ENCODE measurements at regions not wholly inside any gene's neighbourhood (a gene's known extent, or its start where the extent isn't known, plus 50 kb on each side); places are given as distances from the start of the nearest gene placed in this dataset.
"Not testable (repeated sequence)": the region's sequence is repeated elsewhere in the genome, so short reads cannot be mapped to it uniquely, and the experiment has no call there.

DNA sequence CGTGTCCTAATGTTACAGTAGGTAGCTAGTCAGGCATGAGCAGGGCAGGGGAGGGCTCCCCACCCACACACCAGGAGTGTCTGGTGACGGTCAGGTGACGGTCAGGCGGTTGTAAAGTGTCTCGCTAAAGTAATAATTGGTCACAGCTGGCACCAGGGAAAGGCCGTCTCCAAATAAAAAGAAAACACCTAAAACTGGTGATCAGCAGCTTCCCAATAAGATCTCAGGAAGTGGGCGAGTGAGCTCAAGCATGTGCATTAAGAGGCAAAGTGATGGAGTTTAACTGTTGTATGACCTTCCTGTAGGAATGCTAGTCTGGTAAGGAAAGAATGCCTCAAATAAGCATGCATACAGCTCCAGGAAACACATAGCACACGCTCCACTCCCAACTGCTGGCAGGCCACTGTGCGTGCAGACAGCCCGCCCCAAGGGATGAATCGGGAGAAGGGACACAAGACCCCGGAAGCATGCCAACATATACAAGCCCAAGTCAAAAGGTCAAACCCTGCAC, 177.1 kb downstream of the RNF144A start:
- DNase-seq (ENCODE audit: low read depth) = no peak

DNA sequence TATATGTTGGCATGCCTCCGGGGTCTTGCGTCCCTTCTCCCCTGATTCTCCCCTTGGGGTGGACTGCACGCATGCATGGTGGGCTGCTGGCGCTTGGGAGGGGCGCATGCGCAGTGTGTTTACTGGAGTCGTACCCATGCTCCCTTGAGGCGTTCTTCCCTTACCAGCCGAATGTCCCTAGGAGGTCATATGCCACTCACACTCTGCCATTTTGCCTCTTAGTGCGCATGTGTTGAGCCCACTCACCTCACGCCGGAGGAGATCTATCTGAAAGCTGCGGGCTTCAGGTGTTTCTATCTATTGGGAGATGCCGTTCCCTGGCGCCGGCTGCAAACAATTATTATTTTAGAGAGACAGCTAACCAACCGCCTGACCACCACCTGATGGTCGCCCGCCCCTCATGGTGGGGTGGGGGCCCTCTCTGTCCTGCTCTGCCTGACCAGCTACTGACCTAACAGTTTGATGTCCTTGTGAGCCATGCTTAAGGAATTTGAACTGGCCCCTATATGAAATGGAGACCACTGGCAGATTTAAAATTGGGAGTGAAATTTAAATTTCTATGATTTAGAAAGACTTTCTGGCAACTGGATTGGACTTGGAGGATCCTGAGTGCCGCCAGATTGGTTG, 179.6 kb downstream of the RNF144A start:
- DNase-seq (ENCODE audit: low read depth) = no peak

DNA sequence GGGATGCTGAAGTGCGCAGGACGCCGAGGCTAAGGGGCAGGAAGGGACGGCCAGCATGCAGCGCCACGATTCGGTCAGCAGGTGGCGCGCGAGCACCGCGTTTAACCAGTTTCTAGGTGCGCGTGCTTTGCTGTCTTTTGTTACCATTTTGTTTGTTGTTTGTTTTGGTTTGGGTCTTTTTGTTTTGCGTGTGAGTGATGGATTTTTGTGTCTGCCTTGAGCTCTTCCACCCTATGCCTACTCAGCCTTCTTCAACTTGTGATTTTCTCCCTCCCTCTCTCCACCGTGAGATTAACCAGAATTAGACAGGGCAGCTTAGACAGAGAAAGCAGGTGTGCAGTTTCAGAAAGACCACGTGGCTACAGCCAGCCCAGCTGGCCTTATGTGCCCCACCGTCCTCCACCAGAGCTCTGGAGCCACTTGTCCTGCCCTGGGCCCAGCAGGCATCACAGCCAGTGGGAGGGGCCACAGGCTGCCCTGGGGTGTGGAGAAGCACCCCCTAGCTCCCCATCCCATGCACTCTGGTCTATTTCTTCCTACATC, 180.2 kb downstream of the RNF144A start:
- peak; percentile 24 for DNase-seq (ENCODE audit: low read depth)

DNA sequence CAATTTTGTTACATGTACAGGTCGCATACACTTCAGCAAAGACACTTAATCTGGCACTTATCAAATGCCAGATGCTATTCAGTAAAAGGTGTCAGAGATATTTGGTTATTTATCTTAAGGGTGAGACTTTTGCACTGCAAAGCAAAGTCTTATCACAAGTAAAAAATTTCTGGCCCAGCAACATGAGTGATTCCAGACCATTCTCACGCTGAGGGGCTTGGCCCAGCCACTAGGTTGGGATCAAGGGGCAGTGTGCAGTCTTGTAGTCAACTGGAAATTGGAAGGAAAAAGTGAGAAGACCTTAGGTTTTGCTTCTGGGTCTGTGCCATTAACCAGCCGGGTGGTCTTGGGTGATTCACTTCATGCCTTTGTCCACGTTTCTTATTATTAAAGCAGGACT, 181.6 kb downstream of the RNF144A start:
- DNase-seq (ENCODE audit: low read depth) = no peak

DNA sequence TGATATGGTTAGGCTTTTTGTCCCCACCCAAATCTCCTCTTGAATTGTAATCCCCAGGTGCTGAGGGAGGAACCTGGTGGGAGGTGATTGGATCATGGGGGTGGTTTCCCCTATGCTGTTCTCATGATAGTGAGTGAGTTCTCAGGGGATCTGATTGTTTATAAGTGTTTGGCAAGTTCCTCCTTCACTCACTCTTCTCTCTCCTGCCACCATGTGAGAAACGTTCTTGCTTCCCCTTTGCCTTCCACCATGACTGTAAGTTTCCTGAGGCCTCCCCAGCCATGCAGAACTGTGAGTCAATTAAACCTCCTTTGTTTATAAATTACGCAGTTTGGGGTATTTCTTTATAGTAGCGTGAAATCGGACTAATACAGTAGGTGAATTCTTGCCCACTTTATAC, 182.5 kb downstream of the RNF144A start:
- DNase-seq (ENCODE audit: low read depth) = not testable (repeated sequence)

DNA sequence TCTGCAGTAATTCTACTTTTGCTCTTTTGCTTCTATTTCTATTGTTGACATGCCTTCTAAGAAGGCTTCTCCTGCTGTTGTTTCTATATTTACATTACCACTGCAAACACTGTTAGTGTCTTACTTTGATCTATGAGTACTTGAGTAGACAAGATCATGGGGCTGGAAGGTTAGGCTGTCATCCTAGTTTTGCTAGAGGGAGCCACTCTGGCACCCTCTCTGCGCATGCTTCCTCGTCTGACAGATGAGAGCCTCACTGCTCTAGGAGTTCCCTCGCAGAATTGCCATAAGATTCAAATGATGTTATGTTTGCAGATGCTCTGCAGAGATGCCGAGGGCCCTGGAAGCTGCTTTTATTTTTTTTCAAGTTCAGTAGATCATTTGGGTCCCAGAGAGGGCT, 185.6 kb downstream of the RNF144A start:
- no peak for DNase-seq (ENCODE audit: low read depth)

DNA sequence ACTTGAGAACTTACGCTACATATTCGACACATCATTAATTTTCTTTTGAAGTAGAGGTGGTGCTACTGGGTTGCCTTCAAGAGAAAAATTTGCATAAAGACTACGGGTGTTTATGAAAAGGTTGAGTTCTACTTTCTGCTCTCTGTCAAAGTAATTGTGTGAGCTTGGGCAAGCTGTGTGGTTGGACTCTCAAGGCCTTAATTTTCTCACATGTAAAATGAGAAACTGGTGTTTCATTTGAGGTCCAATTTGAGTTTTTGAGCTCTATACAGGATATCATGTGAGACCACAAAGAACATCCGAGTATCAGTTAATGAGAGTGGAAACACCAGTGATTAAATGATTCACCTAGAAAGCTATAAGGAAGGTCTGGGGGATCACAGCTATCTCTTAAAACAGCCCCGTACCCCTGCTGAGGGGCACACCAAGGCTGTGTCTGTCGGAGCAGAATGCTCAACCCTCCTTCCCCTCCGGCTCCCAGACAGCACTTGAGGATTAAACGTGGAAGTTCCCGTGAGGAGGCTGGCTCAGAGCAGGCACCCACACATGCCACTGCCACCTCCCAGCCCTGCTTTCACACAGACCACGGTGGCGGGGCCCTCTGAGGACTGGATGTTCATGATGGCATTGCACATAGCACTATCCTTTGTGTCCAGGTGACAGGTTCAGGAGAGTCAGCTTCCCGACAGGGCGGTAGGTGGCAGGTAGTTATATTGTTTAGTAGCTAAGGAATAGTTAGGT, 191.8 kb downstream of the RNF144A start:
- DNase-seq (ENCODE audit: low read depth) = no peak

DNA sequence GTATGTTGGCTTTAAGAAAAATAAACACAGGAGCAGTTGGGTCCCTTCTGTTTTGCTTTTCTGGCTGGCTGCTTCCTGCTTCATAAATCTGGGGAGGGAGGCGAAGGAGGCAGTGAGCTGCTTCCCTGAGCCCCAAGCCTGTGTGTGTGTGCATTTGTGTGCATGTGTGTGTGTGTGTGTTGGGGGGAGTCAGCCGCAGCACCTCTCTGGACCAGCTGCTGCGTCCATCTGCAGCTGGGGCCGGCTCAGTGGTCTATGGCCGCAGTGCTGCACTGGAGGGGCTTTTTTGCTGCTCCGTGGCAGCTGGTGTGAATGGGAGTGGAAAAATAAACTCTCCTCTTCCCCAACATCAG, 192.3 kb downstream of the RNF144A start:
- no peak for DNase-seq (ENCODE audit: low read depth)

DNA sequence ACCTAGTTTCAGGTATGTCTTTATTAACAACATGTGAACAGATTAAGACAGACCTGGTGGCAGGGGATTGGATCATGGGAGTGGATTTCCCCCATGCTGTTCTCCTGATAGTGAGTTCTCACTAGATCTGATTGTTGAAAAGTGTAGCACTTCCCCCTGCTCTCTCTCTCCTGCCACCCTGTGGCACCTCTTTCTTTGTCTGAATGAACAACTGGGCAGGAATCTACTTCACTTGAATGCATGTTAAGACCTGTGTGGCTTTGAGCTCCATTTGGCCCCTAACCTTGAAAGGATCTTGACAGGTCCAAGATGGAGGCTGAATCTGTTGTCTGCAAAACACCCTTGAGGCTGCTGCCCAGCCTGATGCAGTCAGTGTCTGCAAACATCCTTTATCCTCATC, 194.4 kb downstream of the RNF144A start:
- DNase-seq (ENCODE audit: low read depth) = no peak

DNA sequence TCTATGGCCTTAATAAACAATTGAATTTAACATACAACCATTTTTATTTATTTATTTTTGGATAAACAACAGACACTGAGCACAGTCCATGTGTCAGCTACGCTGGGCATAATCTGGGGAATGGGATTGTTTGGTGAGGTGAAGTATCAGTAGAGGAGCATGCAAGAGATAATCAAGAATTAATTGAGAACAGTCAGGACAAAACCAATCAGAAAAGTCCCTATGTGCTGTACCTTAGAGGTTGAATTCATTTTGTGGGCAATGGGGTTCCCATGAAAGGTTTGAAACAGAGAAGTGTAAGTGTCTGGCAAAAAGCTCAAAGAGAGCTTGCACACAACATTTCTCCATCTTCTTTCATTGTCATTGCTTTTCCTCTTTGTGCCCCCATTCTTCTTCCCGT, 198.2 kb downstream of the RNF144A start:
- DNase-seq (ENCODE audit: low read depth) = no peak

DNA sequence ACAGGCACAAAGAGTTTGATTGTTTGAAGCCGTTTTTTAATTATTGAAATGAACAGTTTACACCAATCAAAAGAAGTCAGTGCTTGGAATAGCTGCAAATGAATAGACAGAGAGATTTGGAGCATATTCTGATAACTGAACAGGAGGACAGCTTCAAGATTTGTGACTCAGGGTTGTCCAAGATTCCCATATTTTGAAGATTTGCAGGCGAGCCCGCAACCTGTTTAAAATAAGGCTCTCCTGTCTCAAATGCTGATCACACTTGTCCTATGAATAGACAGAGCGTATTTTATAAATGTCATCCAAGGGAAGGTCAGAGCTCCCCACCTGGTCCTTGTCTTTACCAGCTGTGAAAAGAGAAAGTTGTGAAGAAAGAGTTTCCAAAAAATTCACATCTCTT, 198.7 kb downstream of the RNF144A start:
- DNase-seq (ENCODE audit: low read depth) = no peak

DNA sequence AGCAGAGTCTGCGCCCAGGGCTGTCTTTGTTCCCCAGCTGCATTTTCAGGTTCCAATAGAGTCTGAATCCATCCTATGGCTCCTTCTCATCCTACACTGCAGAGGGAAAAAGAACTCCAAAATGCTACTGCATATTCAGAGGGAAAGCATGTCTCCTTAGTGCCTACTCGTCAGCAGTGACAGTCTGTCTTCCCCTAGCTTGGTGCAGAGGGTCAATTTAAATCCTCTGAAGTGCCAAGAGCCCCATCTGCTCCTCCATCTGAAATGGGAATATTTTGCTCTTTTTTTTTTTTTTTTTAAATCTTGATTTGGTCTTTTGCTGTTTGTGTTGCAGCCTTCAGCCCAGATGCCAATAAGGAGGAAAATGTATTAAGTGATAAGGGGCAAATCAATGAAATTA, 199.3 kb downstream of the RNF144A start:
- DNase-seq (ENCODE audit: low read depth) = no peak

DNA sequence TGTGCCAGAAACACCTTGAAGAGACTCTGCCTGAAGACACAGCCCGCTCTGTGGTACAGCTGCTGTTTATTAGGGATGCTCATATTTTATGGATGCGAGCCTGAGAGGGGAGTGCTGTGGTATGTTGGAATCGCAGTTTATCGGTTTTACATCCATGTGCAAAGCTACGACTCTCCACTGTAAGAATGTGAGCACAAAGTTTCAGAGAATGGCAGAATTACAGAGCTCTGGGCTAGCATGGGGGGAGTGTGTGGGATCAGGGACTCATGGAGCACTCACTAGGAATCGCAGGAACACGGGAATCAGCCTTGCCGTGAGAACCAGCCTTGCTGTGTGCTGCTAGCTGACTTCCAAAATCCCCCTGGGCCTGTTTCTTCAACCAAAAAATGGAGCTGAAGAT, 199.9 kb downstream of the RNF144A start:
- DNase-seq (ENCODE audit: low read depth) = no peak

DNA sequence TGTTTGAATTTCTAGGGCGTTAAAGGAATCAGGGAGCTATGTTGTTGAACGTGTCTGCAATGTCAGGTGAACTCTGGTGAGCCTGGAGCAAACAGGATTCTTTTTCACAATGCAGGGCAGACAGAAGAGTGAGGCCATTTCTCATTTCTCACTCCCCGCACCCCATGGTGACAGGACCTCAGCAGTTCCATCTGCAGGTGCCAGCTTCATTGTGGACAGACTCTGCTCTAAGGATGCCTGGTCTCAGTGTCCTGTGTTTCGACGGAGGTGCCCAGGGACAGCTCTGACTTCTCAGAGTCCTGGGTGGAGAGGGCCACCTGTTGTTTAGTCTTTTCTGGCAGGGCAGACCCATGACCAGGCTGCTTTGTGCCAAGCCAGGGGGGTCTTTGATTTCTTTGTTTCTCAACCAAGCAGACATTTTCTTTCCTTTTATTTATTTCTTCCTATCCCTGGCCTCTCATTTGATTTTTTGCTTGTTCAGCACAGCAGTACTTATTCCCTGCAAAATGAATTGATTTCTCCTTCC, 201.5 kb downstream of the RNF144A start:
- DNase-seq (ENCODE audit: low read depth) = no peak

DNA sequence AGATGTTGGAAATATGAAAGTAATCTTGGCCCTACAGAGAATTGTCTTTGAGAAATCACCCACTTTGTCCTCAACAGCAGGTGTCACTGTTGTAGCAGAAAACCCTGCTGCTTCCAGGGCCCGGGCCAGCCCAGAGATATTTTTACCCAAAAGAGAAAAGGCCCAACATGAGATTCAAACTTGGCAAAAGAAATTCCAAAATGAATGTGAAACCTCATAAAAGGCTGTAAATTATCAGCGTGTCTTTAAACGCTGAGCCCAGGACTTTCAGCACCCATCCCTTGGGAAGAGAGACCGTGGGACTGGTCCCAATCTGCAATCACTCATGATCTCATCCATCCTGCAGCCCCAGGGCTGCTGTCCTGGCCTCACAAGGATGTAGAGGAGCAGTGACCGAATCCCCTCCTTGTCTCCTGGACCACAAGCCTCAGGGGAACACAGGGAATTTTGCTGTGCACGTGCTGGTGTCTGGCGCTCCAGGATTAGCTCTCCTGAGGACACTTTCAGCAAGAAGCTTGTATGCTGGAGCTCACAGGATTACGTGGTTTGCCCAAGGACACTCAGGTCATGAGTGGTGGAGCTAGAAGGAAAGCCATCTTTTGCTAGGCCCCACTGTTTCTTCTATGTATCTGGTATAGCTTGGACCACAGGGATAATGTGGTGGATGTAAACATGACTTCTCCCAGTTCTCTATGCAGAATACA, 202.1 kb downstream of the RNF144A start:
- DNase-seq (ENCODE audit: low read depth) = no peak

DNA sequence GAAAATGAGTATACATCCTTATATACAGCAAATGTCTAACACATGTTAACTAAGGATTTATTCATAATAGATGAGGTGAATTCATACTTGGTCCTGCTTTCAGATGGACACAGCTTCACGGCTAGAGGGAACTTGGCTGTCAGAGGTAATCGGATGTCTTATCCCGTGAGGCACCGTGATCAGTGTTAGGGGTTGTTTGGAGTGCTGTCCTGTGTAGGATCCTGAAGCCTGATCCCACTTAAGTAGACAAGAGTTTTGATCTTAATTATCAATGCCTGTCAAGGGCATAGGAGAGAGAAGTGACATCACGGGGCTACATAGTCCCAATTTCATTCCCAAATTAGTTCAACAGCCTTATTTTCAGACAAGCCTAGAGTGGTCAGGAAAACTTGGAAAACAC, 204.6 kb downstream of the RNF144A start:
- DNase-seq (ENCODE audit: low read depth) = no peak

DNA sequence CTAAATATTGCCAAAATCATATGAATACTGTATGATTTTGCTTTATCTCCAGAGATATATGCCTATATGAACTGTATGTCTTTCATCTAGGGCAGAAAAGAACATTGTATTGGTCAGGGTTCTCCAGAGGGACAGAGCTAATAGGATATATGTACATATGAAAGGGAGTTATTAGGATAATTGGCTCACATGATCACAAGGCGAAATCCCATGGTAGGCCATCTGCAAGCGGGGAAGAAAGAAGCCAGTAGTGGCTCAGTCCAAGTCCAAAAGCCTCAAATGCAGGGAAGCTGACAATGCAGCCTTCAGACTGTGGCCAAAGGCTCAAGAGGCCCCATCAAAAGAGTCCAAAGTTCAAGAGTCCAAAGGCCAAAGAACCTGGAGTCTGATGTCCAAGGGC, 209.9 kb downstream of the RNF144A start:
- no peak for DNase-seq (ENCODE audit: low read depth)

DNA sequence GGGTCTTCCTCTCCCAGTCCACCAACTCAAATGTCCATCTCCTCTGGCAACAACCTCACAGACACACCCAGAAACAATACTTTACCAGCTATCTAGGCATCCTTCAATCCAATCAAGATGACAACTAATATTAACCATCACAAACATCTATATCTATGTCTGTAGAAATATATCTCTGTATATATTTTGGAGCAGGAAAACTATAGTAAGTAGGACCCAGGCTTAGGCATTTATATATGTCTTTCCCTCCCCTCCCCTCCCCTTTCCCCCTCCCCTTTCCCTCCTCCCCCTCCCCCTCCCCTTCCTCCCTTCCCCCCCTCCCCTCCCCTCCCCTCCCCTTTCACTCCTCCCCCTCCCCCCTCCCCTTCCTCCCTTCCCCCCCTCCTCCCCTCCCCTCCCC, 210.5 kb downstream of the RNF144A start:
- no peak for DNase-seq (ENCODE audit: low read depth)

DNA sequence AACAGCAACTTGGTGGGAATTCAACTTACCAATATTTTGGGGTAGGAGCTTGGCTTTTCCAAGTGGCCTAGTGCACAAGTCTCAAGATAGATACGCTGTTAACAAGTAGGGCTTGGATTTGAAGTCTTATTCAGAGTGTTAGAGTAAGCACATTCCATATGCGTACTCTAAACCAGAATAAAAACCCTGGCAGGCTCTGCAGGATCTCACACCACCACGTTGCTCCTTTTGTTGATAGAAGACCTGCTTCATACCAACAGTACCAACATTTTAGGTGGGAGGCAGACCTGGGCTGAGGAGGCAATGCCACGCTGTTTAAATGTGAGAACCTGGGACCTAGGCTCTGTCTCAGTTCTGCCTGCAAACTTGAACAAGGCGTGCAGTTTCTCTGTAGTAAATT, 214.0 kb downstream of the RNF144A start:
- no peak for DNase-seq (ENCODE audit: low read depth)

DNA sequence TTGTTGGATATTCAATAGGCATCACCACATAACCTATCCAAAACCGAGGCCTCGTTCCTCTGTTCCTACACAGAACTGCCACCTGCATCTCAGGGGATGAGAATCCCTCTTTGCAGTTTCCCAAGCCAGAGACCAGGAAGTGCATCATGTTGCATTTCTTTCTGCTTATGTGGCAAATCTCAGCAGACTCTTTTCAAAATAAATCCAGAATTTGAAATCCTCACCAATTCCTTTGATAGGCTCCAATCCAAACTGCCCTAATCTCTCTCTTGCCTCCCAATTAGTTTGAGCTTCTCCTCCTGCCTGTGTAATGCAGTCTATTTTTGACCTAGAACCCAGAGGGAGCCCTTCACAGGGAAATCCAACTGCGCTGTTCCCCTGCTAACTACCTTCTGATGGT, 215.5 kb downstream of the RNF144A start:
- DNase-seq (ENCODE audit: low read depth) = no peak

DNA sequence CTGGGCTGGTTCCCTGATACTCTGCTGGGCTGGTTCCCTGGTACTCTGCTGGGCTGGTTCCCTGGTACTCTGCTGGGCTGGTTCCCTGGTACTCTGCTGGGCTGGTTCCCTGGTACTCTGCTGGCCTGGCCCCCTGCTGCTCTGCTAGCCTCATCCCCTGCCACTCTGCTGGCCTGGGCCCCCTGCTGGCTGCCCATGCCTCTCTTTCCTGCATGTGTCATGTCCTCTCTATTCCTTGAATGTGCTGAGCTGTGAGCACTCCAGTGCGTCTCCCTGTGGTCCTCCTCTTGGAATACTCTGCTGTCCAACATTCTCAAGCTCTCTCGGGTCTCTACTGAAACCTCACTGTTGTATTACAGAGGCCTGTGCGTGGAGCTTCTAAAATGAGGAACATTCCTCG, 216.3 kb downstream of the RNF144A start:
- no peak for DNase-seq (ENCODE audit: low read depth)

DNA sequence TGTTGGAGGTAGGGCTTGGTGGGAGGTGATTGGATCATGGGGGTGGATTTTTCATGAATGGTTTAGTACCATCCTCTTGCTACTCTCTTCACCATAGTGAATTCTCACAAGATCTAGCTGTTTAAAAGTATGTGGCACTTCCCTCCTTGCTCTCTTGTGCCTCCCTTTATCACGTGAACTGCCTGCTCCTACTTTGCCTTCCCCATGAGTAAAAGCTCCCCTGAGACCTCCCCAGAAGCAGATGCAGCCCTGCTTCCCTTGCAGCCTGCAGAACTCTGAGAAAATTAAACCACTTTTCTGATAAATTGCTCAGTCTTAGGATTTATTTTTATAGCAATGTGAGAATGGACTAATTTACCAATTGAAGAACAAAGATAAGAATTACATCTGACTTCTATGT, 223.1 kb downstream of the RNF144A start:
- no peak for DNase-seq (ENCODE audit: low read depth)

DNA sequence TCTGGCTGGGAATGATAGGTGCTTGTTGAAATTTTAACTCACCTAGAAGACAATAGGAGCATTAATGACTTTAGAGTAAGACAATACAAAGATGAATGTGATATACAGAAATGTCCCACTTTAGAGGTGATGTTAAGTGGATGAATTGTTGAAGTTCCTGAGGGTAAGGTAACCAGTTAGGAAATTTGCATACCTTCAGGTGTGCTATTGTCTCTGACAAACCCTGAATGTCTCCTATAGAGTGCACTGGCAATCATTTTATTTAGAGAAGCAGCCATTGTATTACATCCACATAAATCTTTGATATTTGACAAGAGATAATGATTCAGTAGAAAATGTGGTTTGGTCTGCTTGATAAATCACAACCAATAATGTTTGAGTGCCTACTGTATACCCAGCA, 228.5 kb downstream of the RNF144A start:
- no peak for DNase-seq (ENCODE audit: low read depth)

Data from CMK (cell line).